CD14-positive monocyte (primary cell): ENCODE measurements at regions not wholly inside any gene's neighbourhood (a gene's known extent, or its start where the extent isn't known, plus 50 kb on each side); places are given as distances from the start of the nearest gene placed in this dataset.

Experiments used
- DNase-seq, 3 donors: peaks; one replicate each; pipeline ENCODE4 v3.0.0-alpha.2; 2011 to 2022
- H2AFZ ChIP-seq: 2 replicates; pipeline ENCODE4 v1.6.0; 2012; ENCODE audit warnings: mild to moderate bottlenecking, low read depth, low read length, inconsistent platforms; ENCODE audit not compliant: insufficient read depth, poor library complexity, severe bottlenecking
- H3K27ac ChIP-seq, 2 donors: 1 replicate in 1 of 2; 2 replicates in 1 of 2; pipeline ENCODE4 v1.5.1; 2012 to 2013; ENCODE audit warnings: low read length in 2 of 2, control low read depth in 1 of 2, inconsistent platforms in 1 of 2, low read depth in 1 of 2, mild to moderate bottlenecking in 1 of 2
- H3K27me3 ChIP-seq, 2 donors: one replicate each; pipeline versions ENCODE4 v1.6.0 to v1.6.1; 2011 to 2013; ENCODE audit warnings: low read length in 2 of 2; ENCODE audit not compliant: control insufficient read depth in 2 of 2, insufficient read depth in 2 of 2
- H3K36me3 ChIP-seq, 2 donors: replicated peaks in 1 of 2; 1 replicate in 1 of 2; 2 replicates in 1 of 2; pipeline versions ENCODE4 v1.5.1 to v1.6.1; 2012 to 2013; ENCODE audit warnings: low read length in 2 of 2, control low read depth in 1 of 2, inconsistent platforms in 1 of 2, mild to moderate bottlenecking in 1 of 2; ENCODE audit not compliant: insufficient read depth in 2 of 2, control insufficient read depth in 1 of 2
- H3K4me1 ChIP-seq, 2 donors: 1 replicate in 1 of 2; 2 replicates in 1 of 2; pipeline versions ENCODE4 v1.5.1 to v1.6.1; 2012 to 2013; ENCODE audit warnings: low read length in 2 of 2, control low read depth in 1 of 2, inconsistent platforms in 1 of 2, mild to moderate bottlenecking in 1 of 2, moderate library complexity in 1 of 2; ENCODE audit not compliant: insufficient read depth in 2 of 2, control insufficient read depth in 1 of 2
- H3K4me2 ChIP-seq: replicated peaks from 2 replicates; pipeline ENCODE3; 2012; ENCODE audit warnings: low read length, moderate library complexity, mild to moderate bottlenecking; ENCODE audit not compliant: poor library complexity, severe bottlenecking; ENCODE audit errors: extremely low read depth
- H3K4me3 ChIP-seq, 3 experiments: fragments of 200-600 bp in 1 of 3; sonication (generic) in 1 of 3; replicated peaks in 1 of 3; 1 replicate in 2 of 3; 2 replicates in 1 of 3; pipeline ENCODE4 v1.5.1; 2011 to 2013; ENCODE audit warnings: low read length in 3 of 3, mild to moderate bottlenecking in 3 of 3, control low read depth in 2 of 3, low read depth in 2 of 3, inconsistent platforms in 1 of 3, moderate library complexity in 1 of 3
- H3K79me2 ChIP-seq: 2 replicates; pipeline ENCODE4 v1.6.0; 2012; ENCODE audit warnings: mild to moderate bottlenecking, control low read depth, inconsistent platforms, low read length, moderate library complexity; ENCODE audit not compliant: insufficient read depth
- H3K9ac ChIP-seq: 2 replicates; pipeline ENCODE4 v1.6.0; 2017; ENCODE audit warnings: low read length, mild to moderate bottlenecking; ENCODE audit not compliant: insufficient read depth, poor library complexity, severe bottlenecking
- H3K9me3 ChIP-seq, 2 donors: replicated peaks in 1 of 2; 1 replicate in 1 of 2; 2 replicates in 1 of 2; pipeline versions ENCODE4 v1.5.1 to v1.6.1; 2012 to 2013; ENCODE audit warnings: low read length in 2 of 2, control low read depth in 1 of 2; ENCODE audit not compliant: control insufficient read depth in 1 of 2, insufficient read depth in 1 of 2
- H4K20me1 ChIP-seq: 2 replicates; pipeline ENCODE4 v1.6.0; 2012; ENCODE audit warnings: mild to moderate bottlenecking, low read length, control low read depth, moderate library complexity; ENCODE audit not compliant: insufficient read depth
- H3K27ac Mint-ChIP-seq, 7 donors: one replicate each; pipeline ENCODE4 v1.8.0; 2020; ENCODE audit warnings: mild to moderate bottlenecking in 7 of 7, mixed read lengths in 7 of 7, moderate library complexity in 6 of 7, inconsistent platforms in 2 of 7
- H3K27me3 Mint-ChIP-seq, 3 donors: one replicate each; pipeline ENCODE4 v1.8.0; 2021 to 2022; ENCODE audit warnings: low read depth in 3 of 3, mild to moderate bottlenecking in 3 of 3, mixed read lengths in 3 of 3, moderate library complexity in 3 of 3, inconsistent platforms in 1 of 3
- H3K36me3 Mint-ChIP-seq, 2 donors: one replicate each; pipeline ENCODE4 v1.8.0; 2020; ENCODE audit warnings: mixed read lengths in 2 of 2, inconsistent platforms in 1 of 2, mild to moderate bottlenecking in 1 of 2
- H3K4me1 Mint-ChIP-seq: one replicate; pipeline ENCODE4 v1.8.0; 2020; ENCODE audit warnings: mild to moderate bottlenecking, mixed read lengths
- H3K4me3 Mint-ChIP-seq, 2 donors: one replicate each; pipeline ENCODE4 v1.8.0; 2020; ENCODE audit warnings: mild to moderate bottlenecking in 2 of 2, mixed read lengths in 2 of 2, moderate library complexity in 1 of 2
- H3K9me3 Mint-ChIP-seq, 7 donors: one replicate each; pipeline ENCODE4 v1.8.0; 2020 to 2022; ENCODE audit warnings: mixed read lengths in 7 of 7, mild to moderate bottlenecking in 6 of 7, moderate library complexity in 6 of 7, inconsistent platforms in 2 of 7
- WGBS: methylation state at CpG from one replicate; pipeline ENCODE4 v1.1.5; 2013; ENCODE audit warnings: missing lambda C conversion rate; ENCODE audit not compliant: insufficient coverage; 5-methylcytosine and 5-hydroxymethylcytosine counted together
- intact Hi-C, 2 donors: fragments of 100-400 bp; cut with micrococcal nuclease; formaldehyde crosslinking; loops; one replicate each; pipeline versions ENCODE4 v1.15.0 to v1.15.1; 2023
- TF ChIP-seq, protein P1 (sequence below): fragments of 200-600 bp; IDR thresholded peaks from one replicate; pipeline ENCODE4 v1.8.0; 2022; ENCODE audit warnings: antibody characterized with exemption, mild to moderate bottlenecking

DNA sequence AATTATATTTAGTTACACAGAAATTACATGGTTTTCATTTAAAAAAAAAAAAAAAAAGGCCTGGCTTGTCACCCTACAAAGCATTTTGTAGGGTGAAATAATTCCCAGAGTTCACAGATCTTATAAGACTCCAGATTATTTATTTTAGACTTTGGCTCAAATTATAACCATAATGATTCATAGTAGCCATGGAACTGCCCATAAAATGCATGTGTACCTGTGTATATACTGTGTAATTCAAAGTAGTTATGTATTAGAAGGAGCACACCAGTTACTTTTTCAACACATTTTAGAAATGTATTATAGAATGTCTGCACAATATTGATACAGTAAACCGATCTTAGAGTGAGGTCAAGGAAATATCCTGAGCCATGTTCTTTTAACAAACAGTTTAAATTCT, 975.6 kb downstream of the GBE1 start:
- Mint-ChIP-seq H3K9me3 (peaks cover 0 to 4% (median 2%) of the 10 kb centered on the region in 7 donors), H3K27ac (no peak overlapping the region), H3K4me1 (no peaks in the 10 kb centered on the region), H3K36me3 (no peaks in the 10 kb centered on the region), H3K27me3 (no peaks in the 10 kb centered on the region), H3K4me3 (no peak overlapping the region)
- no peak overlapping the region for H3K27ac ChIP-seq
- no peak overlapping the region for H3K9ac ChIP-seq
- H3K36me3 ChIP-seq: no peaks in the 10 kb centered on the region
- intact Hi-C loops: no loop called here
- no peak overlapping the region for H3K4me3 ChIP-seq
- no peak overlapping the region for H3K4me2 ChIP-seq
- no peaks in the 10 kb centered on the region for H3K9me3 ChIP-seq
- TF ChIP-seq, protein P1, sequence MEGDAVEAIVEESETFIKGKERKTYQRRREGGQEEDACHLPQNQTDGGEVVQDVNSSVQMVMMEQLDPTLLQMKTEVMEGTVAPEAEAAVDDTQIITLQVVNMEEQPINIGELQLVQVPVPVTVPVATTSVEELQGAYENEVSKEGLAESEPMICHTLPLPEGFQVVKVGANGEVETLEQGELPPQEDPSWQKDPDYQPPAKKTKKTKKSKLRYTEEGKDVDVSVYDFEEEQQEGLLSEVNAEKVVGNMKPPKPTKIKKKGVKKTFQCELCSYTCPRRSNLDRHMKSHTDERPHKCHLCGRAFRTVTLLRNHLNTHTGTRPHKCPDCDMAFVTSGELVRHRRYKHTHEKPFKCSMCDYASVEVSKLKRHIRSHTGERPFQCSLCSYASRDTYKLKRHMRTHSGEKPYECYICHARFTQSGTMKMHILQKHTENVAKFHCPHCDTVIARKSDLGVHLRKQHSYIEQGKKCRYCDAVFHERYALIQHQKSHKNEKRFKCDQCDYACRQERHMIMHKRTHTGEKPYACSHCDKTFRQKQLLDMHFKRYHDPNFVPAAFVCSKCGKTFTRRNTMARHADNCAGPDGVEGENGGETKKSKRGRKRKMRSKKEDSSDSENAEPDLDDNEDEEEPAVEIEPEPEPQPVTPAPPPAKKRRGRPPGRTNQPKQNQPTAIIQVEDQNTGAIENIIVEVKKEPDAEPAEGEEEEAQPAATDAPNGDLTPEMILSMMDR: no peak
- H4K20me1 ChIP-seq: no peaks in the 10 kb centered on the region
- no peaks in the 10 kb centered on the region for H3K4me1 ChIP-seq
- H3K27me3 ChIP-seq: no peaks in the 10 kb centered on the region
- DNase-seq: no peak
- no peaks in the 10 kb centered on the region for H3K79me2 ChIP-seq
- no CpG with 5 or more reads among the region's 1 CpG for WGBS
- H2AFZ ChIP-seq: no peak overlapping the region

DNA sequence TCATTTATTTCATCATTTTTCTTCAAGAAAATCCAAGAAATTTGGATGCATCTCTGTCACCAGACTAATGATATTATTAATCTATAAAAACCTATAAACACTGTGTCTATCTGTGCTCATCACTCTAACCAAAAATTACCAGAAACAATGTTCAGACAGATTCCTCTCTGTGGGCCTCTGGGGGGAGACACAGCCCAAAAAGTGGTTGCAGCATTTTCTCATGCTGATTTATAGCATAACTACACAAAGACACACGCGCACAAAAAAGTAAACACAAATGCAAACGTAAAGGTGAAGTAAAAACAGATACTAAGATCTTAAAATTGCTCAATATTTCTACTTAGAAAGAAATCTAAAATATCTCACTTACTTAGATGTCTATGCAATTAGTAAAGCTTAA, 976.0 kb downstream of the GBE1 start:
- H3K27me3 ChIP-seq: no peaks in the 10 kb centered on the region
- H3K9me3 ChIP-seq: no peaks in the 10 kb centered on the region
- no peak overlapping the region for H3K4me3 Mint-ChIP-seq
- WGBS: no CpG with 5 or more reads among the region's 3 CpGs
- H3K4me2 ChIP-seq: no peak overlapping the region
- no peaks in the 10 kb centered on the region for H3K27me3 Mint-ChIP-seq
- H3K4me3 ChIP-seq: no peak overlapping the region
- intact Hi-C loops: no loop called here
- no peaks in the 10 kb centered on the region for H3K36me3 Mint-ChIP-seq
- H3K9me3 Mint-ChIP-seq: peaks cover 0 to 4% (median 2%) of the 10 kb centered on the region in 7 donors
- no peak overlapping the region for H3K9ac ChIP-seq
- no peak overlapping the region for H2AFZ ChIP-seq
- H3K4me1 ChIP-seq: no peaks in the 10 kb centered on the region
- no peaks in the 10 kb centered on the region for H3K36me3 ChIP-seq
- no peaks in the 10 kb centered on the region for H3K4me1 Mint-ChIP-seq
- no peaks in the 10 kb centered on the region for H4K20me1 ChIP-seq
- no peak for DNase-seq
- H3K79me2 ChIP-seq: no peaks in the 10 kb centered on the region
- H3K27ac ChIP-seq: no peak overlapping the region
- no peak overlapping the region for H3K27ac Mint-ChIP-seq
- TF ChIP-seq, protein P1: no peak
